H1 (cell line): ENCODE measurements at regions not wholly inside any gene's neighbourhood (a gene's known extent, or its start where the extent isn't known, plus 50 kb on each side); places are given as distances from the start of the nearest gene placed in this dataset.

Source experiments
- CTCF ChIA-PET: fragments of 300-600 bp; sonication (Branson Sonifier 250); formaldehyde crosslinking; loops from one replicate; lab custom pipeline; 2021; ENCODE audit not compliant: partially characterized antibody; lab: Charles Lee
- POLR2A ChIA-PET: fragments of 300-600 bp; sonication (Branson Sonifier 250); formaldehyde crosslinking; loops from one replicate; lab custom pipeline; 2021; ENCODE audit warnings: inconsistent platforms; ENCODE audit not compliant: partially characterized antibody; lab: Charles Lee
- DNase-seq, 2 experiments: peaks; one replicate each; pipeline versions ENCODE4 v3.0.0 to v3.0.0-alpha.2; 2010 to 2022; ENCODE audit warnings: low spot score in 2 of 2, low read depth in 1 of 2, mixed read lengths in 1 of 2
- FAIRE-seq: peaks from 2 replicates; lab custom pipeline; 2011; peaks lifted over from hg19 to GRCh38; lab: Jason Lieb, UNC
- H2AFZ ChIP-seq: 2 replicates; pipeline ENCODE4 v1.8.1; 2012; ENCODE audit warnings: low read length, inconsistent platforms
- H2AK5ac ChIP-seq: 2 replicates; pipeline ENCODE4 v1.6.1; 2013; ENCODE audit warnings: low read depth, low read length
- H2BK120ac ChIP-seq: replicated peaks from 2 replicates; pipeline ENCODE3; 2013; ENCODE audit warnings: low read depth, low read length, inconsistent platforms
- H2BK12ac ChIP-seq: 2 replicates; pipeline ENCODE4 v1.6.1; 2013; ENCODE audit warnings: low read depth, low read length
- H2BK15ac ChIP-seq: 2 replicates; pipeline ENCODE4 v1.6.1; 2013; ENCODE audit warnings: low read length
- H2BK20ac ChIP-seq: 2 replicates; pipeline ENCODE4 v1.6.1; 2013; ENCODE audit warnings: low read length
- H2BK5ac ChIP-seq: 2 replicates; pipeline ENCODE4 v1.6.1; 2013; ENCODE audit warnings: low read depth, low read length
- H3K14ac ChIP-seq: 2 replicates; pipeline ENCODE4 v1.6.1; 2013; ENCODE audit warnings: inconsistent platforms; ENCODE audit not compliant: insufficient read length
- H3K18ac ChIP-seq: 2 replicates; pipeline ENCODE4 v1.6.1; 2013; ENCODE audit warnings: low read length; ENCODE audit errors: extremely low read depth
- H3K23ac ChIP-seq: 2 replicates; pipeline ENCODE4 v1.6.1; 2013; ENCODE audit warnings: inconsistent platforms; ENCODE audit not compliant: insufficient read length
- H3K23me2 ChIP-seq: 2 replicates; pipeline ENCODE4 v1.6.1; 2013; ENCODE audit warnings: low read depth, low read length
- H3K27ac ChIP-seq: 2 replicates; pipeline ENCODE4 v1.6.1; 2011; ENCODE audit warnings: low read depth, low read length, inconsistent platforms
- H3K27me3 ChIP-seq, 4 experiments: replicated peaks in 1 of 4; 1 replicate in 1 of 4; 2 replicates in 3 of 4; pipeline versions ENCODE4 v1.6.1 to v1.8.1; 2011 to 2013; ENCODE audit warnings: low read length in 3 of 4, mild to moderate bottlenecking in 3 of 4, inconsistent platforms in 2 of 4, mixed read lengths in 2 of 4, moderate library complexity in 1 of 4; ENCODE audit not compliant: control insufficient read depth in 3 of 4, insufficient read depth in 3 of 4; ENCODE audit errors: extremely low read depth in 1 of 4
- H3K36me3 ChIP-seq, 4 experiments: 2 replicates each; pipeline versions ENCODE4 v1.6.1 to v1.8.1; 2011 to 2013; ENCODE audit warnings: mild to moderate bottlenecking in 4 of 4, low read length in 3 of 4, moderate library complexity in 2 of 4, control low read depth in 1 of 4, inconsistent platforms in 1 of 4; ENCODE audit not compliant: insufficient read depth in 4 of 4, control insufficient read depth in 2 of 4
- H3K4ac ChIP-seq: replicated peaks from 2 replicates; pipeline ENCODE3; 2013; ENCODE audit warnings: low read length, low read depth, mixed read lengths, inconsistent platforms; ENCODE audit not compliant: insufficient read length
- H3K4me1 ChIP-seq, 4 experiments: replicated peaks in 1 of 4; 1 replicate in 1 of 4; 2 replicates in 3 of 4; pipeline versions ENCODE4 v1.6.1 to v1.8.1; 2011 to 2013; ENCODE audit warnings: low read length in 3 of 4, inconsistent platforms in 2 of 4, mixed read lengths in 1 of 4; ENCODE audit not compliant: insufficient read depth in 4 of 4, control insufficient read depth in 3 of 4
- H3K4me2 ChIP-seq, 2 experiments: 2 replicates each; pipeline versions ENCODE4 v1.6.1 to v1.8.1; 2011 to 2013; ENCODE audit warnings: low read depth in 2 of 2, low read length in 2 of 2, control low read depth in 1 of 2, inconsistent platforms in 1 of 2, mild to moderate bottlenecking in 1 of 2; ENCODE audit not compliant: insufficient read depth in 1 of 2
- H3K4me3 ChIP-seq, 4 experiments: fragments of 200-600, 300-600 bp in 1 of 4; sonication (generic), shearing (Covaris generic), sonication (Bioruptor Twin) in 1 of 4; 2 replicates each; pipeline versions ENCODE4 v1.5.1 to v1.8.1; 2011 to 2016; ENCODE audit warnings: low read length in 4 of 4, low read depth in 3 of 4, control low read depth in 2 of 4, inconsistent platforms in 2 of 4, mild to moderate bottlenecking in 2 of 4, mixed read lengths in 1 of 4, moderate library complexity in 1 of 4; ENCODE audit not compliant: insufficient read depth in 2 of 4; ENCODE audit errors: extremely low read depth in 1 of 4
- H3K56ac ChIP-seq: replicated peaks from 2 replicates; pipeline ENCODE3; 2013; ENCODE audit warnings: low read depth, mild to moderate bottlenecking, mixed read lengths, low read length, inconsistent platforms; ENCODE audit not compliant: insufficient read length
- H3K79me1 ChIP-seq: 2 replicates; pipeline ENCODE4 v1.6.1; 2013; ENCODE audit warnings: low read depth, low read length, control low read depth
- H3K79me2 ChIP-seq, 2 experiments: 2 replicates each; pipeline versions ENCODE4 v1.6.1 to v1.8.1; 2012 to 2013; ENCODE audit warnings: low read length in 2 of 2, mild to moderate bottlenecking in 2 of 2, inconsistent platforms in 1 of 2; ENCODE audit not compliant: insufficient read depth in 2 of 2, control insufficient read depth in 1 of 2
- H3K9ac ChIP-seq, 4 experiments: replicated peaks in 1 of 4; 1 replicate in 1 of 4; 2 replicates in 3 of 4; pipeline versions ENCODE4 v1.6.1 to v1.8.1; 2011 to 2013; ENCODE audit warnings: low read depth in 3 of 4, low read length in 3 of 4, control low read depth in 2 of 4, mild to moderate bottlenecking in 2 of 4, moderate library complexity in 2 of 4, inconsistent platforms in 1 of 4; ENCODE audit errors: extremely low read depth in 1 of 4
- H3K9me3 ChIP-seq, 2 experiments: 2 replicates each; pipeline versions ENCODE4 v1.6.1 to v1.8.1; 2012 to 2013; ENCODE audit warnings: mild to moderate bottlenecking in 2 of 2, moderate library complexity in 2 of 2, control low read depth in 1 of 2, inconsistent platforms in 1 of 2, low read depth in 1 of 2, low read length in 1 of 2, mixed read lengths in 1 of 2; ENCODE audit not compliant: insufficient read depth in 2 of 2
- H4K20me1 ChIP-seq, 2 experiments: replicated peaks in 1 of 2; 2 replicates each; pipeline versions ENCODE3 to v1.8.1; 2011 to 2013; ENCODE audit warnings: inconsistent platforms in 2 of 2, low read length in 2 of 2, mild to moderate bottlenecking in 1 of 2; ENCODE audit not compliant: insufficient read depth in 2 of 2, control insufficient read depth in 1 of 2
- H4K5ac ChIP-seq: 2 replicates; pipeline ENCODE4 v1.6.1; 2013; ENCODE audit warnings: low read length, low read depth, mixed read lengths, inconsistent platforms; ENCODE audit not compliant: insufficient read length
- H4K8ac ChIP-seq: 2 replicates; pipeline ENCODE4 v1.8.0; 2013; ENCODE audit warnings: mild to moderate bottlenecking, moderate library complexity, low read length, inconsistent platforms; ENCODE audit not compliant: insufficient read depth; ENCODE audit errors: extremely low read depth
- H4K91ac ChIP-seq: replicated peaks from 2 replicates; pipeline ENCODE3; 2013; ENCODE audit warnings: low read length, mixed read lengths, inconsistent platforms; ENCODE audit not compliant: insufficient read length
- PHF8 ChIP-seq: fragments of 200-600 bp; sonication (generic); conservative IDR thresholded peaks from 2 replicates; pipeline ENCODE4 v1.7.1; 2012; ENCODE audit warnings: low read depth, mild to moderate bottlenecking, inconsistent platforms, low read length, moderate library complexity
- SP2 ChIP-seq: IDR thresholded peaks from 2 replicates; pipeline ENCODE4 v1.6.1; 2012; ENCODE audit warnings: mild to moderate bottlenecking, low read length, inconsistent platforms
- TAF7 ChIP-seq: optimal IDR thresholded peaks from 2 replicates; pipeline ENCODE3; 2011; ENCODE audit warnings: low read depth, mild to moderate bottlenecking, inconsistent platforms, low read length, moderate library complexity, borderline replicate concordance
- TEAD4 ChIP-seq: IDR thresholded peaks from 2 replicates; pipeline ENCODE4 v1.6.1; 2012; ENCODE audit warnings: low read depth, low read length, inconsistent platforms, mixed read lengths
- WGBS, 2 experiments: shearing (Covaris generic) in 1 of 2; methylation state at CpG; one replicate each; pipeline versions ENCODE4 v1.1.6 to v1.1.7; 2013 to 2015; ENCODE audit warnings: low lambda C conversion rate in 2 of 2, mixed read lengths in 2 of 2, inconsistent platforms in 1 of 2, low coverage in 1 of 2, missing lambda C conversion rate in 1 of 2; ENCODE audit not compliant: insufficient replicate concordance in 2 of 2, insufficient coverage in 1 of 2, insufficient read length in 1 of 2; ENCODE audit errors: extremely low coverage in 1 of 2, missing lambda C conversion rate in 1 of 2; 5-methylcytosine and 5-hydroxymethylcytosine counted together

GRCh38 chr9:84152204-84152603 is 171.6 kb downstream of the RMI1 start:
- Histone ChIP-seq H4K5ac (no peak overlapping the region), H3K4me3 (no peak overlapping the region), H3K27ac (no peak overlapping the region), H3K4me1 (peaks cover 0 to 6% (median 2%) of the 10 kb centered on the region in 4 experiments; a peak in 5 of 7 replicates), H3K27me3 (peaks cover 3 to 51% (median 32%) of the 10 kb centered on the region in 4 experiments), H4K8ac (no peak overlapping the region), H3K9me3 (no peaks in the 10 kb centered on the region), H3K79me2 (no peaks in the 10 kb centered on the region), H3K9ac (no peak overlapping the region), H2AK5ac (no peak overlapping the region), H4K20me1 (peaks cover 5% of the 10 kb centered on the region in 2 experiments), H3K23ac (no peak overlapping the region), H2BK12ac (no peak overlapping the region), H2AFZ (no peak overlapping the region), H3K23me2 (no peaks in the 10 kb centered on the region; the same call in 1 of the 2 replicates), H3K14ac (no peak overlapping the region), H2BK15ac (no peak overlapping the region), H3K4me2 (no peak overlapping the region), H3K56ac (no peak overlapping the region), H3K36me3 (no peaks in the 10 kb centered on the region), H2BK20ac (no peak overlapping the region), H2BK5ac (no peak overlapping the region), H3K18ac (no peak overlapping the region), H3K79me1 (no peaks in the 10 kb centered on the region), H3K4ac (no peak overlapping the region), H2BK120ac (no peak overlapping the region), H4K91ac (no peak overlapping the region)
- no peak for FAIRE-seq
- WGBS, 2 experiments = 100% methylated on average over 1 of the region's 1 CpG; no CpG with 5 or more reads in 1 of the 2 experiments
- POLR2A ChIA-PET = interaction anchor here (1.1 to 1.7 kb wide), 2 partner anchors 171 to 231 kb away, joined by 4 read pairs; partner anchors contain the start of genes KIF27 and RMI1
- DNase-seq = no peak
- CTCF ChIA-PET = interaction anchor here (1.4 to 2.0 kb wide), 2 partner anchors 20 to 231 kb away, joined by 3 to 13 read pairs; partner anchors contain the start of gene KIF27
- TF ChIP-seq SP2 = no peak
- no peak for TF ChIP-seq TEAD4
- TF ChIP-seq TAF7 = no peak
- no peak for TF ChIP-seq PHF8
